HG02642 (cell line): ENCODE measurements at regions not wholly inside any gene's neighbourhood (a gene's known extent, or its start where the extent isn't known, plus 50 kb on each side); places are given as distances from the start of the nearest gene placed in this dataset.
A peak's percentile ranks its signal among the peaks of the same experiment; 100 is the strongest.

Experiments used
- ATAC-seq: cut with Tn5 transposase; IDR thresholded peaks from one replicate; pipeline ENCODE4 v1.9.1; 2021; ENCODE audit warnings: mild to moderate bottlenecking; ENCODE audit not compliant: unreplicated experiment, poor library complexity

GRCh38 chr15:47987908-47988532, 132.8 kb upstream of the SLC24A5 start:
- peak; percentile 95 for ATAC-seq

GRCh38 chr15:47988564-47988963, 132.2 kb upstream of the SLC24A5 start:
- no peak for ATAC-seq

GRCh38 chr15:47990821-47991220, 130.0 kb upstream of the SLC24A5 start:
- ATAC-seq, result no peak

- ATAC-seq, result no peak
These were observed 129.4 kb upstream of the SLC24A5 start for GRCh38 chr15:47991357-47991756.

GRCh38 chr15:47993051-47993450, 127.7 kb upstream of the SLC24A5 start:
- no peak for ATAC-seq

- ATAC-seq, result no peak
These were observed 123.4 kb upstream of the SLC24A5 start for GRCh38 chr15:47997195-47998080.

- no peak for ATAC-seq
These were observed 122.2 kb upstream of the SLC24A5 start for GRCh38 chr15:47998619-47999019.

- peak; percentile 93 for ATAC-seq
These were observed 119.3 kb upstream of the SLC24A5 start for GRCh38 chr15:48001393-48002039.

- ATAC-seq, result no peak
These were observed 118.0 kb upstream of the SLC24A5 start for GRCh38 chr15:48002767-48003166.

GRCh38 chr15:48003441-48003840, 117.3 kb upstream of the SLC24A5 start:
- no peak for ATAC-seq

- no peak for ATAC-seq
These were observed 115.7 kb upstream of the SLC24A5 start for GRCh38 chr15:48005077-48005476.

- no peak for ATAC-seq
These were observed 114.7 kb upstream of the SLC24A5 start for GRCh38 chr15:48006031-48006511.

- no peak for ATAC-seq
These were observed 110.5 kb upstream of the SLC24A5 start for GRCh38 chr15:48010316-48010715.

GRCh38 chr15:48012191-48012590, 108.6 kb upstream of the SLC24A5 start:
- no peak for ATAC-seq

GRCh38 chr15:48016865-48017264, 103.9 kb upstream of the SLC24A5 start:
- ATAC-seq, result no peak

GRCh38 chr15:48017747-48018146, 103.0 kb upstream of the SLC24A5 start:
- ATAC-seq, result no peak

GRCh38 chr15:48020166-48020565, 100.6 kb upstream of the SLC24A5 start:
- peak; percentile 48 for ATAC-seq

GRCh38 chr15:48021336-48022086, 99.3 kb upstream of the SLC24A5 start:
- no peak for ATAC-seq

GRCh38 chr15:48025118-48025517, 95.7 kb upstream of the SLC24A5 start:
- no peak for ATAC-seq

GRCh38 chr15:48028712-48029111, 92.1 kb upstream of the SLC24A5 start:
- no peak for ATAC-seq
